Endothelial cell of umbilical vein (primary cell): ENCODE measurements at regions not wholly inside any gene's neighbourhood (a gene's known extent, or its start where the extent isn't known, plus 50 kb on each side); places are given as distances from the start of the nearest gene placed in this dataset.
A peak's percentile ranks its signal among the peaks of the same experiment; 100 is the strongest.

Source experiments
- BruUV-seq: library from RNA; stranded (reverse); fragments of 400-500 nt; replicated peaks from 2 replicates; lab custom pipeline; 2021; lab: Mats Ljungman, UMichigan
- CTCF ChIA-PET: fragments of 300-600, 350-600 bp; sonication (Branson Sonifier 250); formaldehyde crosslinking; loops from one replicate; lab custom pipeline; 2021; ENCODE audit warnings: antibody characterized with exemption, inconsistent platforms; lab: Charles Lee
- POLR2A ChIA-PET: fragments of 300-600, 350-600 bp; sonication (Branson Sonifier 250); formaldehyde crosslinking; loops from one replicate; lab custom pipeline; 2021; ENCODE audit warnings: antibody characterized with exemption, inconsistent platforms; lab: Charles Lee
- DNase-seq: peaks from one replicate; pipeline ENCODE4 v3.0.0-alpha.2; 2011; ENCODE audit warnings: low read depth, low spot score
- FAIRE-seq: peaks from 2 replicates; lab custom pipeline; 2011; peaks lifted over from hg19 to GRCh38; lab: Jason Lieb, UNC
- H2AFZ ChIP-seq: 2 replicates; pipeline ENCODE4 v1.6.0; 2012; ENCODE audit warnings: low read depth, low read length, control low read depth, inconsistent platforms
- H3K27ac ChIP-seq: 2 replicates; pipeline ENCODE4 v1.5.1; 2011; ENCODE audit warnings: low read depth, mild to moderate bottlenecking, control low read depth, low read length, moderate library complexity; ENCODE audit not compliant: insufficient read depth
- H3K27me3 ChIP-seq, 2 experiments: 2 replicates each; pipeline versions ENCODE4 v1.6.0 to v1.6.1; 2011; ENCODE audit warnings: low read length in 2 of 2, mixed read lengths in 1 of 2; ENCODE audit not compliant: control insufficient read depth in 2 of 2, insufficient read depth in 2 of 2
- H3K36me3 ChIP-seq, 2 experiments: 2 replicates in 1 of 2; 3 replicates in 1 of 2; pipeline ENCODE4 v1.5.1; 2011; ENCODE audit warnings: low read length in 2 of 2, mild to moderate bottlenecking in 1 of 2, moderate library complexity in 1 of 2; ENCODE audit not compliant: control insufficient read depth in 2 of 2, insufficient read depth in 2 of 2; ENCODE audit errors: extremely low read depth in 1 of 2
- H3K4me1 ChIP-seq: 3 replicates; pipeline ENCODE4 v1.5.1; 2011; ENCODE audit warnings: mild to moderate bottlenecking, low read length; ENCODE audit not compliant: control insufficient read depth, insufficient read depth; ENCODE audit errors: extremely low read depth
- H3K4me2 ChIP-seq: 2 replicates; pipeline ENCODE4 v1.6.1; 2011; ENCODE audit warnings: low read length, control low read depth, mixed read lengths; ENCODE audit not compliant: insufficient read depth
- H3K4me3 ChIP-seq, 3 experiments: fragments of 200-600 bp in 1 of 3; sonication (generic), shearing (Covaris generic) in 1 of 3; replicated peaks in 1 of 3; 2 replicates each; pipeline ENCODE4 v1.5.1; 2011 to 2016; ENCODE audit warnings: control low read depth in 3 of 3, low read length in 3 of 3, mild to moderate bottlenecking in 2 of 3, inconsistent platforms in 1 of 3, low read depth in 1 of 3, moderate library complexity in 1 of 3; ENCODE audit not compliant: insufficient read depth in 1 of 3
- H3K79me2 ChIP-seq: 2 replicates; pipeline ENCODE4 v1.6.0; 2012; ENCODE audit warnings: low read length, inconsistent platforms; ENCODE audit not compliant: control insufficient read depth, insufficient read depth
- H3K9ac ChIP-seq: replicated peaks from 2 replicates; pipeline ENCODE3; 2011; ENCODE audit warnings: low read length, control low read depth; ENCODE audit not compliant: insufficient read depth; ENCODE audit errors: extremely low read depth
- H3K9me1 ChIP-seq: replicated peaks from 3 replicates; pipeline ENCODE4 v1.6.0; 2011; ENCODE audit warnings: mild to moderate bottlenecking, low read length; ENCODE audit not compliant: control insufficient read depth, insufficient read depth; ENCODE audit errors: extremely low read depth
- H3K9me3 ChIP-seq: replicated peaks from 2 replicates; pipeline ENCODE4 v1.5.1; 2012; ENCODE audit warnings: low read length, inconsistent platforms; ENCODE audit not compliant: control insufficient read depth, insufficient read depth
- H4K20me1 ChIP-seq: replicated peaks from 2 replicates; pipeline ENCODE3; 2011; ENCODE audit warnings: mild to moderate bottlenecking, low read length; ENCODE audit not compliant: control insufficient read depth, insufficient read depth; ENCODE audit errors: extremely low read depth
- CTCF ChIP-seq, 2 donors: IDR thresholded peaks; 1 replicate in 1 of 2; 2 replicates in 1 of 2; pipeline ENCODE4 v1.5.1; 2011; ENCODE audit warnings: low read length in 2 of 2, mild to moderate bottlenecking in 2 of 2, moderate library complexity in 2 of 2, control low read depth in 1 of 2, inconsistent platforms in 1 of 2, low read depth in 1 of 2; ENCODE audit not compliant: insufficient read depth in 1 of 2; ENCODE audit errors: extremely low read depth in 1 of 2
- EZH2 ChIP-seq: IDR thresholded peaks from 2 replicates; pipeline ENCODE4 v1.6.1; 2012; ENCODE audit warnings: borderline replicate concordance, low read depth, mild to moderate bottlenecking, moderate library complexity, low read length, inconsistent platforms; ENCODE audit not compliant: severe bottlenecking
- FOS ChIP-seq: IDR thresholded peaks from 2 replicates; pipeline ENCODE4 v1.6.1; 2011; ENCODE audit warnings: mild to moderate bottlenecking, low read length, moderate library complexity, borderline replicate concordance; ENCODE audit not compliant: insufficient read depth
- GATA2 ChIP-seq: IDR thresholded peaks from 2 replicates; pipeline ENCODE4 v1.7.0; 2011; ENCODE audit warnings: low read depth, mild to moderate bottlenecking, moderate library complexity, mixed read lengths, low read length; ENCODE audit not compliant: insufficient read length, insufficient read depth
- JUN ChIP-seq: IDR thresholded peaks from 2 replicates; pipeline ENCODE4 v1.6.1; 2011; ENCODE audit warnings: borderline replicate concordance, low read depth; ENCODE audit not compliant: insufficient read length, insufficient read depth
- MAX ChIP-seq: IDR thresholded peaks from 2 replicates; pipeline ENCODE4 v1.6.1; 2011; ENCODE audit not compliant: insufficient read depth, insufficient read length
- MYC ChIP-seq: IDR thresholded peaks from one replicate; pipeline ENCODE4 v1.6.1; 2011; ENCODE audit warnings: mild to moderate bottlenecking, low read depth, low read length
- POLR2A ChIP-seq: IDR thresholded peaks from 2 replicates; pipeline ENCODE4 v1.6.1; 2012; ENCODE audit warnings: low read depth, mild to moderate bottlenecking, control low read depth, low read length
- POLR2AphosphoS5 ChIP-seq: IDR thresholded peaks from 2 replicates; pipeline ENCODE4 v1.6.1; 2012; ENCODE audit warnings: low read depth, mild to moderate bottlenecking, control low read depth, low read length, moderate library complexity; ENCODE audit not compliant: insufficient read depth
- dilution Hi-C: fragments of 300-500 bp; cut with MboI; formaldehyde crosslinking; loops from one replicate; pipeline ENCODE4 v1.15.0; 2019; ENCODE audit warnings: low sequenced_read_pairs; ENCODE audit not compliant: extremely low pct_ligation_motif_present
- intact Hi-C: fragments of 100-400 bp; cut with micrococcal nuclease; formaldehyde crosslinking; loops from one replicate; pipeline ENCODE4 v1.10.0; 2022

- CTCF ChIA-PET: interaction anchor here (1.1 to 2.0 kb wide), 5 partner anchors 8 to 68 kb away, joined by 3 to 7 read pairs (median 5); no protein-coding TSS in a partner anchor
- intact Hi-C loops: no loop called here
- H4K20me1 ChIP-seq: no peaks in the 10 kb centered on the region
These were observed 748.9 kb downstream of the MECOM start for GRCh38 chr3:168914662-168915061.

More at GRCh38 chr3:168914662-168915061, 748.9 kb downstream of the MECOM start:
- BruUV-seq: no TSS peak
- Histone ChIP-seq H3K27me3 (no peaks in the 10 kb centered on the region), H3K4me1 (peaks cover 6% of the 10 kb centered on the region), H3K27ac (no peak overlapping the region), H3K4me3 (no peak overlapping the region), H3K9me3 (no peaks in the 10 kb centered on the region), H3K4me2 (no peak overlapping the region), H3K36me3 (no peaks in the 10 kb centered on the region), H3K9ac (no peak overlapping the region), H3K9me1 (no peaks in the 10 kb centered on the region), H2AFZ (no peak overlapping the region), H3K79me2 (no peaks in the 10 kb centered on the region)
- POLR2A ChIA-PET: no interaction called here
- dilution Hi-C loops: no loop called here
- no peak for TF ChIP-seq POLR2A
- TF ChIP-seq JUN: no peak
- no peak for TF ChIP-seq EZH2
- no peak for TF ChIP-seq CTCF (IDR thresholded peaks at IDR 0.05; ENCODE audit: extremely low read depth in 1 of 2, insufficient read depth in 1 of 2, low read depth in 1 of 2, low read length in 2 of 2)
- TF ChIP-seq GATA2: no peak
- TF ChIP-seq MAX: no peak
- no peak for TF ChIP-seq FOS
- TF ChIP-seq MYC: no peak
- TF ChIP-seq POLR2AphosphoS5: no peak
- FAIRE-seq (peak; percentile 26), DNase-seq (peak; percentile 26)
